ENCODE measurements at regions not wholly inside any gene's neighbourhood (a gene's known extent, or its start where the extent isn't known, plus 50 kb on each side); places are given as distances from the start of the nearest gene placed in this dataset.

DNA sequence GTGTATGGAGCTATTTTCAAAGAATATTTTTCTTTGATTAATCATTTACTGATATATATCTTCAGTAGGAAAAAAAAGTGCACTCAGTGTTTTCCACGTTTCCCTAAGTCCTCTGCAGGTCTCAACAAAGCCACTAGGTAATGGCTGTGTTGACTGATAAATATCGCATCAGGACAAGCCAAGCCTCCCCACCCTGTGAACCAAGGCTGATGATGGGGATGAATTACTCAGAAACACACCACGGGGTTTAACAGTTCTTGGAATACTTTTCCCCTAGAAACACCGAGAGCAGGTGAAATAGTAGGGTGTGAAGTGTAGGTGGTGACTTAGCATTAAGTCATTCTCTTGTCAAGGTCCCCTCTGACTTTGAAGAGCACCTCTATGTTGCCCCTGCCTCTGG, 423.5 kb upstream of the IGFBP3 start:
- H3K36me3 ChIP-seq (ENCODE audit: control insufficient read depth in 2 of 3, insufficient read depth in 3 of 3, low read length in 3 of 3) = no peaks in the 10 kb centered on the region
- no peaks in the 10 kb centered on the region for H3K27me3 ChIP-seq (ENCODE audit: control insufficient read depth, insufficient read depth, low read length)
- no peaks in the 10 kb centered on the region for H3K4me1 ChIP-seq (ENCODE audit: control insufficient read depth in 2 of 3, insufficient read depth in 2 of 3, low read depth in 1 of 3, low read length in 3 of 3)
- H3K4me3 ChIP-seq (ENCODE audit: low read length in 3 of 3) = no peak overlapping the region
- no peaks in the 10 kb centered on the region for H3K9me3 ChIP-seq (ENCODE audit: control insufficient read depth in 2 of 3, insufficient read depth in 1 of 3, low read length in 3 of 3)
- TF ChIP-seq, protein P1, sequence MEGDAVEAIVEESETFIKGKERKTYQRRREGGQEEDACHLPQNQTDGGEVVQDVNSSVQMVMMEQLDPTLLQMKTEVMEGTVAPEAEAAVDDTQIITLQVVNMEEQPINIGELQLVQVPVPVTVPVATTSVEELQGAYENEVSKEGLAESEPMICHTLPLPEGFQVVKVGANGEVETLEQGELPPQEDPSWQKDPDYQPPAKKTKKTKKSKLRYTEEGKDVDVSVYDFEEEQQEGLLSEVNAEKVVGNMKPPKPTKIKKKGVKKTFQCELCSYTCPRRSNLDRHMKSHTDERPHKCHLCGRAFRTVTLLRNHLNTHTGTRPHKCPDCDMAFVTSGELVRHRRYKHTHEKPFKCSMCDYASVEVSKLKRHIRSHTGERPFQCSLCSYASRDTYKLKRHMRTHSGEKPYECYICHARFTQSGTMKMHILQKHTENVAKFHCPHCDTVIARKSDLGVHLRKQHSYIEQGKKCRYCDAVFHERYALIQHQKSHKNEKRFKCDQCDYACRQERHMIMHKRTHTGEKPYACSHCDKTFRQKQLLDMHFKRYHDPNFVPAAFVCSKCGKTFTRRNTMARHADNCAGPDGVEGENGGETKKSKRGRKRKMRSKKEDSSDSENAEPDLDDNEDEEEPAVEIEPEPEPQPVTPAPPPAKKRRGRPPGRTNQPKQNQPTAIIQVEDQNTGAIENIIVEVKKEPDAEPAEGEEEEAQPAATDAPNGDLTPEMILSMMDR (IDR thresholded peaks at IDR 0.05; ENCODE audit: borderline replicate concordance, extremely low read depth, insufficient read depth) = no peak
- intact Hi-C loops (cut with DNase I) = no loop called here
- H3K27ac ChIP-seq (ENCODE audit: low read depth in 2 of 2, low read length in 2 of 2) = no peak overlapping the region
- no peak for DNase-seq
- FAIRE-seq = no peak
- no peak overlapping the region for H3K9ac ChIP-seq (ENCODE audit: low read length in 3 of 3)

DNA sequence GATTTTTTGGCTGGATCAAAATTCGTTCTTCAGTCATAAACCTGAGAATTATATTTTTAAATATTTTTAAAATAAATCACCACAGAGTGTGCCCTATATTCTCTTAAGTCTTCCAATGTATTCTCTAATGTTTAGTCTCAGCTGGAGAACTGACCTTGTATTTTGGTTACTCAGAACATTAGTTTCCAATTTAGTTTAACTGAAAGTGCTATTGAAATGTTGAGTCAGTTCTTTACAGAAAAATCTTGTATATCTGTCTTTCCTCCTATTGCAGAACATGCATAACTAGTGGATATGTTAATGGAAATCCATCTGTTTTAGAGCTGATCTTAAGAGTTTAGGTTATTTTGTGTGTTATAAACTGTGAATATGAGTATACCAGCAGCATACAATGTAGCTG, 422.7 kb upstream of the IGFBP3 start:
- Histone ChIP-seq H3K27me3 (ENCODE audit: control insufficient read depth, insufficient read depth, low read length) (no peaks in the 10 kb centered on the region), H3K4me3 (ENCODE audit: low read length in 3 of 3) (no peak overlapping the region), H3K36me3 (ENCODE audit: control insufficient read depth in 2 of 3, insufficient read depth in 3 of 3, low read length in 3 of 3) (no peaks in the 10 kb centered on the region), H3K9ac (ENCODE audit: low read length in 3 of 3) (no peak overlapping the region), H3K4me1 (ENCODE audit: control insufficient read depth in 2 of 3, insufficient read depth in 2 of 3, low read depth in 1 of 3, low read length in 3 of 3) (no peaks in the 10 kb centered on the region), H3K27ac (ENCODE audit: low read depth in 2 of 2, low read length in 2 of 2) (no peak overlapping the region), H3K9me3 (ENCODE audit: control insufficient read depth in 2 of 3, insufficient read depth in 1 of 3, low read length in 3 of 3) (no peaks in the 10 kb centered on the region)
- DNase-seq (no peak), FAIRE-seq (no peak)
- TF ChIP-seq, protein P1 (IDR thresholded peaks at IDR 0.05; ENCODE audit: borderline replicate concordance, extremely low read depth, insufficient read depth) = no peak
- intact Hi-C loops (cut with DNase I) = no loop called here

DNA sequence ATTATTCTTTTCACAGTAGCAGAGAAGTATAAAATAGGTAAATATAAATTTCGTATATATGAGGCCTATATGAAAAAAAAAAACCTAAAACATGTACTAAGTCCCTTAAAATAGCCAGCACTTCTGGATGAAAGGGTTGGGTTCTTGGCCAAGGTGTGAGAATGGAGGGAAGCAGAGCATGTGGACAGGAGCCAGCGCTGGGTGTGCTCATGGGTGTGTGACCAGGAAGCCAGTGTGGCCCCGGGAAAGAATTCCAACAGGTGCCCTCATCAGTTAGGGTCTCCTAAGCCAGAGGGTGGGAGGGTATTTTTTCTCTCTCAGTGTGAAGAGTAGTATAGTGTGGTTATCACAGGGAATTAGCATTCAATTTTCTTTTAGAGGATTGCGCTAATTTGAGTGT, 401.9 kb upstream of the IGFBP3 start:
- TF ChIP-seq, protein P1 (IDR thresholded peaks at IDR 0.05; ENCODE audit: borderline replicate concordance, extremely low read depth, insufficient read depth) = no peak
- no peaks in the 10 kb centered on the region for H3K4me1 ChIP-seq (ENCODE audit: control insufficient read depth in 2 of 3, insufficient read depth in 2 of 3, low read depth in 1 of 3, low read length in 3 of 3)
- no peaks in the 10 kb centered on the region for H3K36me3 ChIP-seq (ENCODE audit: control insufficient read depth in 2 of 3, insufficient read depth in 3 of 3, low read length in 3 of 3)
- H3K4me3 ChIP-seq (ENCODE audit: low read length in 3 of 3) = no peak overlapping the region
- DNase-seq = no peak
- FAIRE-seq = no peak
- intact Hi-C loops (cut with DNase I) = no loop called here
- H3K9ac ChIP-seq (ENCODE audit: low read length in 3 of 3) = no peak overlapping the region
- H3K27me3 ChIP-seq (ENCODE audit: control insufficient read depth, insufficient read depth, low read length) = no peaks in the 10 kb centered on the region
- no peaks in the 10 kb centered on the region for H3K9me3 ChIP-seq (ENCODE audit: control insufficient read depth in 2 of 3, insufficient read depth in 1 of 3, low read length in 3 of 3)
- no peak overlapping the region for H3K27ac ChIP-seq (ENCODE audit: low read depth in 2 of 2, low read length in 2 of 2)

DNA sequence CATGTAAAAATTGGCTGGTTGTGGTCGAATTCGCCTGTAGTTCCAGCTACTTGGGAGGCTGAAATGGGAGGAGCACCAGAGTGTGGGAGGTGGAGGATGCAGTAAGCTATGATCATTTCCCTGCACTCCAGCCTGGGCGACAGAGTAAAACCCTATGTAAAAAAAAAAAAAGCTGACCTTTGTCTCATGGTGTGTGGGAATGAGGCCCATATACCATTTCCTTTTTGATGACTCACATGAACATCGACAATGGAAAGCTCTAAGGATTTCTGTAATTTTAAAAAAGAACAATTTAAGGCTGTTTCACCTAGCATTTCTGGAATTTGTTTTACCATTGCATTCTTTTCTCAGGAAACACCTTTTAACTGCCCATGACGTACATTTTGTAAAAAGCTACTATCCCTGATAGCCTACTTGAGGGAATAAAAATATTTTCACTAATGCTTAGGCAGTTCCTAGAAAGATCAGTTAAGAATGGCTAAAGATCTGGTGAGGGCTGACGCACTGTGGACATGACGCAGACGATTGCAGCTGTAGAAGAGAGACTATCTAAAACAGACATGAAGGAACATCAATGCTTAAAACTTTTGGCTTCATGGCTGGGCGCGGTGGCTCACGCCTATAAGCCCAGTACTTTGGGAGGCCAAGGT, 400.6 kb upstream of the IGFBP3 start:
- intact Hi-C loops (cut with DNase I) = no loop called here
- TF ChIP-seq, protein P1 (IDR thresholded peaks at IDR 0.05; ENCODE audit: borderline replicate concordance, extremely low read depth, insufficient read depth) = no peak
- no peak for DNase-seq
- Histone ChIP-seq H3K36me3 (ENCODE audit: control insufficient read depth in 2 of 3, insufficient read depth in 3 of 3, low read length in 3 of 3) (no peaks in the 10 kb centered on the region), H3K4me1 (ENCODE audit: control insufficient read depth in 2 of 3, insufficient read depth in 2 of 3, low read depth in 1 of 3, low read length in 3 of 3) (no peaks in the 10 kb centered on the region), H3K4me3 (ENCODE audit: low read length in 3 of 3) (no peak overlapping the region), H3K9me3 (ENCODE audit: control insufficient read depth in 2 of 3, insufficient read depth in 1 of 3, low read length in 3 of 3) (no peaks in the 10 kb centered on the region), H3K27me3 (ENCODE audit: control insufficient read depth, insufficient read depth, low read length) (no peaks in the 10 kb centered on the region), H3K27ac (ENCODE audit: low read depth in 2 of 2, low read length in 2 of 2) (no peak overlapping the region), H3K9ac (ENCODE audit: low read length in 3 of 3) (no peak overlapping the region)
- FAIRE-seq = no peak
